ENCODE measurements at regions not wholly inside any gene's neighbourhood (a gene's known extent, or its start where the extent isn't known, plus 50 kb on each side); places are given as distances from the start of the nearest gene placed in this dataset.
A peak's percentile ranks its signal among the peaks of the same experiment; 100 is the strongest.

- WGBS, 4 donors: 94 to 95% (median 95%) methylated on average over 1 of the region's 1 CpG
- no peaks in the 10 kb centered on the region for H3K27me3 ChIP-seq
- intact Hi-C loops (cut with DNase I): no loop called here
- DNase-seq (peak in 1 of 5 donors; percentile 20), ATAC-seq (peak in 2 of 4 donors; percentile 33 to 38)
- no peak for TF ChIP-seq CTCF (IDR thresholded peaks at IDR 0.05)
- no peak for TF ChIP-seq POLR2A (IDR thresholded peaks at IDR 0.05)
- no peaks in the 10 kb centered on the region for H3K36me3 ChIP-seq
- no peak overlapping the region for H3K27ac ChIP-seq
- peaks cover 0 to 14% (median 3%) of the 10 kb centered on the region in 12 donors for H3K4me1 ChIP-seq
- H3K4me3 ChIP-seq: no peak overlapping the region
- no peaks in the 10 kb centered on the region for H3K9me3 ChIP-seq
These were observed 58.3 kb downstream of the CXCL12 start for GRCh38 chr10:44326474-44327030.

GRCh38 chr10:44325596-44326307 lies 59.1 kb downstream of the CXCL12 start:
- WGBS, 4 donors: 81 to 94% (median 92%) methylated on average over 6 of the region's 6 CpGs
- Histone ChIP-seq H3K4me1 (peaks cover 0 to 14% (median 3%) of the 10 kb centered on the region in 12 donors), H3K27me3 (no peaks in the 10 kb centered on the region), H3K9me3 (no peaks in the 10 kb centered on the region), H3K36me3 (no peaks in the 10 kb centered on the region), H3K4me3 (no peak overlapping the region), H3K27ac (no peak overlapping the region)
- TF ChIP-seq POLR2A (IDR thresholded peaks at IDR 0.05) (no peak), CTCF (IDR thresholded peaks at IDR 0.05) (no peak)
- no peak for DNase-seq
- intact Hi-C loops (cut with DNase I): no loop called here
- no peak for ATAC-seq

- no peaks in the 10 kb centered on the region for H3K9me3 ChIP-seq
- no peaks in the 10 kb centered on the region for H3K27me3 ChIP-seq
- TF ChIP-seq POLR2A (IDR thresholded peaks at IDR 0.05): no peak
- no peak for TF ChIP-seq CTCF (IDR thresholded peaks at IDR 0.05)
- H3K36me3 ChIP-seq: no peaks in the 10 kb centered on the region
- no peak overlapping the region for H3K4me3 ChIP-seq
- ATAC-seq: peak in 1 of 4 donors; percentile 40
- H3K4me1 ChIP-seq: peaks cover 0 to 14% (median 3%) of the 10 kb centered on the region in 12 donors
- H3K27ac ChIP-seq: no peak overlapping the region
- intact Hi-C loops (cut with DNase I): no loop called here
- DNase-seq: no peak
- 90 to 97% (median 91%) methylated on average over 3 of the region's 3 CpGs for WGBS, 4 donors
These were observed 59.7 kb downstream of the CXCL12 start for GRCh38 chr10:44325157-44325556.

GRCh38 chr10:44323838-44324237 lies 61.1 kb downstream of the CXCL12 start:
- ATAC-seq (no peak), DNase-seq (no peak)
- Histone ChIP-seq H3K36me3 (no peaks in the 10 kb centered on the region), H3K27me3 (no peaks in the 10 kb centered on the region), H3K27ac (no peak overlapping the region), H3K4me1 (peaks cover 0 to 26% (median 8%) of the 10 kb centered on the region in 12 donors), H3K4me3 (no peak overlapping the region), H3K9me3 (no peaks in the 10 kb centered on the region)
- 92 to 98% (median 95%) methylated on average over 3 of the region's 3 CpGs for WGBS, 4 donors
- TF ChIP-seq POLR2A (IDR thresholded peaks at IDR 0.05) (no peak), CTCF (IDR thresholded peaks at IDR 0.05) (no peak)
- intact Hi-C loops (cut with DNase I): no loop called here
